ENCODE measurements at regions not wholly inside any gene's neighbourhood (a gene's known extent, or its start where the extent isn't known, plus 50 kb on each side); places are given as distances from the start of the nearest gene placed in this dataset.

- intact Hi-C loops (cut with micrococcal nuclease) = no loop called here
These were observed 253.0 kb downstream of the TSHZ3 start for GRCh38 chr19:31096062-31096830.

GRCh38 chr19:31095100-31095804, 254.0 kb downstream of the TSHZ3 start:
- intact Hi-C loops (cut with micrococcal nuclease) = no loop called here

- intact Hi-C loops (cut with micrococcal nuclease) = no loop called here
These were observed 257.0 kb downstream of the TSHZ3 start for GRCh38 chr19:31092274-31092673.

GRCh38 chr19:31089681-31090080, 259.6 kb downstream of the TSHZ3 start:
- intact Hi-C loops (cut with micrococcal nuclease) = no loop called here

- intact Hi-C loops (cut with micrococcal nuclease) = no loop called here
These were observed 264.1 kb downstream of the TSHZ3 start for GRCh38 chr19:31085125-31085524.

- intact Hi-C loops (cut with micrococcal nuclease) = no loop called here
These were observed 266.1 kb downstream of the TSHZ3 start for GRCh38 chr19:31083105-31083504.

GRCh38 chr19:31075146-31075655, 274.0 kb downstream of the TSHZ3 start:
- intact Hi-C loops (cut with micrococcal nuclease) = no loop called here

- intact Hi-C loops (cut with micrococcal nuclease) = no loop called here
These were observed 274.8 kb downstream of the TSHZ3 start for GRCh38 chr19:31074199-31075125.

GRCh38 chr19:31073485-31074198, 275.6 kb downstream of the TSHZ3 start:
- intact Hi-C loops (cut with micrococcal nuclease) = no loop called here

- intact Hi-C loops (cut with micrococcal nuclease) = no loop called here
These were observed 276.8 kb downstream of the TSHZ3 start for GRCh38 chr19:31072451-31072850.

GRCh38 chr19:31071136-31071855, 277.9 kb downstream of the TSHZ3 start:
- intact Hi-C loops (cut with micrococcal nuclease) = no loop called here

GRCh38 chr19:31070146-31071065, 278.8 kb downstream of the TSHZ3 start:
- intact Hi-C loops (cut with micrococcal nuclease) = no loop called here

GRCh38 chr19:31068268-31068667, 281.0 kb downstream of the TSHZ3 start:
- intact Hi-C loops (cut with micrococcal nuclease) = no loop called here

GRCh38 chr19:31066385-31066784, 282.9 kb downstream of the TSHZ3 start:
- intact Hi-C loops (cut with micrococcal nuclease) = no loop called here

- intact Hi-C loops (cut with micrococcal nuclease) = no loop called here
These were observed 284.7 kb downstream of the TSHZ3 start for GRCh38 chr19:31064491-31064890.

- intact Hi-C loops (cut with micrococcal nuclease) = no loop called here
These were observed 290.4 kb downstream of the TSHZ3 start for GRCh38 chr19:31058676-31059340.

- intact Hi-C loops (cut with micrococcal nuclease) = no loop called here
These were observed 291.8 kb downstream of the TSHZ3 start for GRCh38 chr19:31057476-31057875.

- intact Hi-C loops (cut with micrococcal nuclease) = no loop called here
These were observed 293.8 kb downstream of the TSHZ3 start for GRCh38 chr19:31055454-31055853.

GRCh38 chr19:31054430-31054829, 294.8 kb downstream of the TSHZ3 start:
- intact Hi-C loops (cut with micrococcal nuclease) = loop anchor here (1.0 kb wide), 1 partner anchor 303 kb away; no protein-coding TSS in a partner anchor

Data from T-helper 1 cell treated with Interleukin-12 subunit alpha and Interleukin-12 subunit beta and Interleukin-4 antibody, amounts not matched to agents 30 ng/mL and 1 ng/mL, for 36 hours (primary cell).